Skeletal muscle tissue (tissue), 3 donors: ENCODE measurements at regions not wholly inside any gene's neighbourhood (a gene's known extent, or its start where the extent isn't known, plus 50 kb on each side); places are given as distances from the start of the nearest gene placed in this dataset.

ENCODE experiments used
- H3K27ac ChIP-seq: one replicate; pipeline ENCODE4 v1.7.0; 2013; ENCODE audit warnings: mild to moderate bottlenecking, low read depth, low read length, inconsistent platforms
- H3K27me3 ChIP-seq, 3 donors: one replicate each; pipeline ENCODE4 v1.7.0; 2013; ENCODE audit warnings: low read length in 3 of 3; ENCODE audit not compliant: control insufficient read depth in 3 of 3, insufficient read depth in 3 of 3
- H3K36me3 ChIP-seq, 3 donors: one replicate each; pipeline ENCODE4 v1.7.0; 2013; ENCODE audit warnings: low read length in 3 of 3; ENCODE audit not compliant: control insufficient read depth in 3 of 3, insufficient read depth in 3 of 3
- H3K4me1 ChIP-seq, 3 donors: one replicate each; pipeline ENCODE4 v1.7.0; 2013; ENCODE audit warnings: low read length in 3 of 3, mild to moderate bottlenecking in 3 of 3; ENCODE audit not compliant: control insufficient read depth in 3 of 3, insufficient read depth in 3 of 3
- H3K4me3 ChIP-seq, 3 donors: one replicate each; pipeline ENCODE4 v1.7.0; 2013; ENCODE audit warnings: low read length in 3 of 3
- H3K9ac ChIP-seq, 3 donors: one replicate each; pipeline ENCODE4 v1.7.0; 2013; ENCODE audit warnings: low read length in 3 of 3, mild to moderate bottlenecking in 3 of 3, moderate library complexity in 2 of 3, low read depth in 1 of 3
- H3K9me3 ChIP-seq, 3 donors: one replicate each; pipeline ENCODE4 v1.7.0; 2013; ENCODE audit warnings: low read length in 3 of 3; ENCODE audit not compliant: control insufficient read depth in 3 of 3
- donor health status: Osteomylitis.

- Histone ChIP-seq H3K27me3 (no peaks in the 10 kb centered on the region), H3K9ac (no peak overlapping the region), H3K27ac (no peak overlapping the region), H3K4me3 (no peak overlapping the region), H3K36me3 (no peaks in the 10 kb centered on the region), H3K4me1 (peaks cover 4 to 19% (median 14%) of the 10 kb centered on the region in 3 donors), H3K9me3 (no peaks in the 10 kb centered on the region)
These were observed 80.2 kb downstream of the C6orf118 start for GRCh38 chr6:165229216-165229615.

GRCh38 chr6:165227644-165228329 is 81.6 kb downstream of the C6orf118 start:
- peaks cover 4 to 19% (median 11%) of the 10 kb centered on the region in 3 donors for H3K4me1 ChIP-seq

GRCh38 chr6:165223736-165224135 is 85.7 kb downstream of the C6orf118 start:
- Histone ChIP-seq H3K9ac (no peak overlapping the region), H3K4me1 (peaks cover 0 to 2% (median 0%) of the 10 kb centered on the region in 3 donors), H3K4me3 (no peak overlapping the region), H3K36me3 (no peaks in the 10 kb centered on the region), H3K9me3 (peaks cover 0 to 2% (median 0%) of the 10 kb centered on the region in 3 donors), H3K27ac (no peak overlapping the region), H3K27me3 (no peaks in the 10 kb centered on the region)

More at GRCh38 chr6:165227644-165228329, 81.6 kb downstream of the C6orf118 start:
- Histone ChIP-seq H3K4me3 (no peak overlapping the region), H3K27ac (no peak overlapping the region), H3K36me3 (no peaks in the 10 kb centered on the region), H3K27me3 (no peaks in the 10 kb centered on the region), H3K9ac (no peak overlapping the region), H3K9me3 (peaks cover 0 to under 1% (median 0%) of the 10 kb centered on the region in 3 donors)

- H3K9me3 ChIP-seq = peaks cover 0 to 2% (median 0%) of the 10 kb centered on the region in 3 donors
- H3K9ac ChIP-seq = no peak overlapping the region
- no peak overlapping the region for H3K27ac ChIP-seq
- H3K27me3 ChIP-seq = no peaks in the 10 kb centered on the region
- H3K4me3 ChIP-seq = no peak overlapping the region
- H3K4me1 ChIP-seq = peaks cover 0 to 2% (median 0%) of the 10 kb centered on the region in 3 donors
- H3K36me3 ChIP-seq = no peaks in the 10 kb centered on the region
These were observed 86.3 kb downstream of the C6orf118 start for GRCh38 chr6:165223101-165223500.

- peaks cover 0 to 2% (median 0%) of the 10 kb centered on the region in 3 donors for H3K4me1 ChIP-seq
- H3K9ac ChIP-seq = no peak overlapping the region
- H3K9me3 ChIP-seq = peaks cover 0 to 2% (median 0%) of the 10 kb centered on the region in 3 donors
- H3K27me3 ChIP-seq = no peaks in the 10 kb centered on the region
- H3K36me3 ChIP-seq = no peaks in the 10 kb centered on the region
- no peak overlapping the region for H3K4me3 ChIP-seq
- H3K27ac ChIP-seq = no peak overlapping the region
These were observed 86.9 kb downstream of the C6orf118 start for GRCh38 chr6:165222315-165223025.

GRCh38 chr6:165220045-165220444 is 89.4 kb downstream of the C6orf118 start:
- H3K9ac ChIP-seq = no peak overlapping the region
- H3K4me3 ChIP-seq = no peak overlapping the region
- peaks cover 0 to 2% (median 0%) of the 10 kb centered on the region in 3 donors for H3K9me3 ChIP-seq
- H3K36me3 ChIP-seq = no peaks in the 10 kb centered on the region
- H3K27me3 ChIP-seq = no peaks in the 10 kb centered on the region
- no peak overlapping the region for H3K27ac ChIP-seq
- H3K4me1 ChIP-seq = peaks cover 0 to 2% (median 0%) of the 10 kb centered on the region in 3 donors

- peaks cover 0 to 2% (median 0%) of the 10 kb centered on the region in 3 donors for H3K9me3 ChIP-seq
- H3K27ac ChIP-seq = no peak overlapping the region
- H3K4me1 ChIP-seq = peaks cover 0 to 2% (median 0%) of the 10 kb centered on the region in 3 donors
- no peaks in the 10 kb centered on the region for H3K36me3 ChIP-seq
- no peak overlapping the region for H3K9ac ChIP-seq
- no peak overlapping the region for H3K4me3 ChIP-seq
- H3K27me3 ChIP-seq = no peaks in the 10 kb centered on the region
These were observed 89.8 kb downstream of the C6orf118 start for GRCh38 chr6:165219629-165220028.

- Histone ChIP-seq H3K4me1 (peaks cover 0 to 2% (median 0%) of the 10 kb centered on the region in 3 donors), H3K4me3 (no peak overlapping the region), H3K36me3 (no peaks in the 10 kb centered on the region), H3K27me3 (no peaks in the 10 kb centered on the region), H3K9ac (no peak overlapping the region), H3K9me3 (peaks cover 0 to 2% (median 0%) of the 10 kb centered on the region in 3 donors), H3K27ac (no peak overlapping the region)
These were observed 90.6 kb downstream of the C6orf118 start for GRCh38 chr6:165218829-165219228.

GRCh38 chr6:165206798-165207197 is 102.6 kb downstream of the C6orf118 start:
- Histone ChIP-seq H3K9me3 (no peaks in the 10 kb centered on the region), H3K27ac (no peak overlapping the region), H3K9ac (no peak overlapping the region), H3K4me1 (peaks cover 0 to 8% (median 5%) of the 10 kb centered on the region in 3 donors), H3K27me3 (no peaks in the 10 kb centered on the region), H3K36me3 (no peaks in the 10 kb centered on the region), H3K4me3 (no peak overlapping the region)

GRCh38 chr6:165205632-165206031 is 103.8 kb downstream of the C6orf118 start:
- no peaks in the 10 kb centered on the region for H3K36me3 ChIP-seq

More at GRCh38 chr6:165205632-165206031, 103.8 kb downstream of the C6orf118 start:
- Histone ChIP-seq H3K9ac (no peak overlapping the region), H3K4me3 (no peak overlapping the region), H3K9me3 (no peaks in the 10 kb centered on the region), H3K27me3 (no peaks in the 10 kb centered on the region), H3K4me1 (peaks cover 0 to 8% (median 5%) of the 10 kb centered on the region in 3 donors), H3K27ac (no peak overlapping the region)
